Lung (tissue), 11 donors: ENCODE measurements at regions not wholly inside any gene's neighbourhood (a gene's known extent, or its start where the extent isn't known, plus 50 kb on each side); places are given as distances from the start of the nearest gene placed in this dataset.
"Not testable (repeated sequence)": the region's sequence is repeated elsewhere in the genome, so short reads cannot be mapped to it uniquely, and the experiment has no call there.

Source experiments
- ATAC-seq: fragments of 200-7000 bp; cut with Tn5 transposase; one replicate; pipeline ENCODE4 v1.9.1; 2020; ENCODE audit warnings: moderate number of reproducible peaks; ENCODE audit not compliant: insufficient read depth, low FRiP score
- DNase-seq, 3 donors: peaks; one replicate each; pipeline ENCODE4 v3.0.0-alpha.2; 2013 to 2017
- H3K27ac ChIP-seq, 2 donors: one replicate each; pipeline ENCODE4 v1.5.1; 2013; ENCODE audit warnings: mild to moderate bottlenecking in 2 of 2, moderate library complexity in 2 of 2, control low read depth in 1 of 2, inconsistent platforms in 1 of 2, low read depth in 1 of 2, low read length in 1 of 2
- H3K27me3 ChIP-seq, 3 donors: one replicate each; pipeline ENCODE4 v1.5.1; 2013; ENCODE audit warnings: low read length in 2 of 3; ENCODE audit not compliant: control insufficient read depth in 3 of 3, insufficient read depth in 3 of 3
- H3K36me3 ChIP-seq, 4 donors: one replicate each; pipeline ENCODE4 v1.5.1; 2013; ENCODE audit warnings: low read length in 4 of 4, mild to moderate bottlenecking in 1 of 4, moderate library complexity in 1 of 4; ENCODE audit not compliant: control insufficient read depth in 4 of 4, insufficient read depth in 4 of 4
- H3K4me1 ChIP-seq, 5 donors: one replicate each; pipeline ENCODE4 v1.5.1; 2013; ENCODE audit warnings: low read length in 5 of 5, mild to moderate bottlenecking in 2 of 5, moderate library complexity in 1 of 5; ENCODE audit not compliant: control insufficient read depth in 5 of 5, insufficient read depth in 5 of 5
- H3K4me3 ChIP-seq: one replicate; pipeline ENCODE4 v1.5.1; 2013; ENCODE audit warnings: mild to moderate bottlenecking, control low read depth, moderate library complexity
- H3K9ac ChIP-seq, 2 donors: one replicate each; pipeline ENCODE4 v1.5.1; 2013; ENCODE audit warnings: low read length in 2 of 2, control low read depth in 1 of 2; ENCODE audit not compliant: insufficient read depth in 1 of 2
- H3K9me3 ChIP-seq, 4 donors: one replicate each; pipeline ENCODE4 v1.5.1; 2013; ENCODE audit warnings: low read length in 3 of 4, mild to moderate bottlenecking in 1 of 4, moderate library complexity in 1 of 4; ENCODE audit not compliant: control insufficient read depth in 4 of 4, insufficient read depth in 3 of 4
- CTCF ChIP-seq: IDR thresholded peaks from 2 replicates; pipeline ENCODE4 v1.5.1; 2012; ENCODE audit warnings: mild to moderate bottlenecking; ENCODE audit errors: control extremely low read depth, extremely low read depth
- WGBS, 2 donors: extraction: QIAGEN DNeasy Blood & Tissue Kit; methylation state at CpG; one replicate each; pipeline ENCODE4 v1.1.7; 2013; 5-methylcytosine and 5-hydroxymethylcytosine counted together
- donor health status: control.
- donor health status: control.
- donor health status: Bipolar disorder and iron deficiency.
- donor health status: healthy.
- donor health status: DM: yes; HTN: yes; CAD: no.

GRCh38 chr9:29625931-29626330, 2052.7 kb upstream of the C9orf72 start:
- no peak overlapping the region for H3K27ac ChIP-seq
- WGBS, 2 donors = 54 to 63% methylated on average over 3 of the region's 3 CpGs
- H3K9ac ChIP-seq = no peak overlapping the region
- no peaks in the 10 kb centered on the region for H3K36me3 ChIP-seq
- peaks cover 0 to 6% (median 0%) of the 10 kb centered on the region in 5 donors for H3K4me1 ChIP-seq
- DNase-seq = no peak
- ATAC-seq = no peak
- TF ChIP-seq CTCF = no peak
- no peak overlapping the region for H3K4me3 ChIP-seq
- no peaks in the 10 kb centered on the region for H3K27me3 ChIP-seq
- peaks cover 0 to 2% (median 0%) of the 10 kb centered on the region in 4 donors for H3K9me3 ChIP-seq

DNA sequence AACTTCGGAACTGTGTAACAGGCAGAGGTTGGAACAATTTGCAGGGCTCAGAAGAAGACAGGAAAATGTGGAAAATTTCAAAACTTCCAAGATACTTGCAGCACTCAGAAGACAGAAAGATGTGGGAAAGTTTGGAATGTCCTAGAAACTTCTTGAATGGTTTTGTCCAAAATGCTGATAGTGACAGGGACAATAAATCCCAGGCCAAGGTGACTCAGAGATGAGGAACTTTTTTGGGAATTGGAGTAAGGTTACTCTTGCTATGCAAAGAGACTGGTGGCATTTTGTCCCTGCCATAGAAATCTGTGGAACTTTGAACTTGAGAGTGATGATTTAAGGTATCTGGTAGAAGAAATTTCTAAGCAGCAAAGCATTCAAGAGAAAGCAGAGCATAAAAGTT, 2055.6 kb upstream of the C9orf72 start:
- H3K27ac ChIP-seq, H3K4me1 ChIP-seq, ATAC-seq, H3K4me3 ChIP-seq, H3K27me3 ChIP-seq, H3K9ac ChIP-seq, H3K9me3 ChIP-seq, DNase-seq, H3K36me3 ChIP-seq: not testable (repeated sequence)
- 72 to 76% methylated on average over 1 of the region's 1 CpG for WGBS, 2 donors

DNA sequence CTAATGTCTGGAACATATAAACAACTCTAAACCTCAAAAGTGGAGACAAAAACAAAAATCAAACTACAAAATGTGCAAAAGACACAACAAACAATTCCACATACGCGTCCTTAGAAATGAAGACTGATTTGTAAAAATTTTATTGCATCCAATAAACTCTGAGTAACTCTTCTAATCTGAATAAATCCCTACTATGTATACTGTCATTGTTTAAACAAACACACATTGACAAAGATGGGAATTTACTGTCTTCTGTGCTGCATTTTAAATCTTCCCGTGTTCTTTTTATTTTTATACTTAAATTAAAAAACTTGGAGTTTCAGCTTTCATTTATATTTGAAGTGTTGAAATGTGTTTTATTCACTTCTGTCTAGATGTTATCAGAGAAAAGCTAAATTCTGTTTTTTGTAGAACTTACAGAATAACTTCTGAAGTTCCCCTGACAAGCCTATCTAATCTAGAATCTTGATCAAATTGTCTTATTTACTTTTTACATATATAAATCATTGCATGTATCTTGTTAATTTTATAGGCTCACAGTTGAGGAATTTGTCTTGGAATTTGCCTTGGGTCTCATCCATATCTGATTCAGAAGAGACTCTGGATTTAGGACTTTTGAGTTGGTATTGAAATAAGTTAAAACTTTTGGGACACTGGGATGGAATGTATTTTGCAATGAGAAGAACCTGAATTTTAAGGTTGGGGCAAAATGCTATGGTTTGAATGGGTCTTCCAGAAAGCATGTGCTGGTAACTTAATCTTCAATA, 2064.4 kb upstream of the C9orf72 start:
- 72 to 91% methylated on average over 3 of the region's 3 CpGs for WGBS, 2 donors
- peaks cover 0 to 4% (median 0%) of the 10 kb centered on the region in 4 donors for H3K9me3 ChIP-seq
- no peak for ATAC-seq
- no peaks in the 10 kb centered on the region for H3K4me1 ChIP-seq
- no peaks in the 10 kb centered on the region for H3K36me3 ChIP-seq
- no peak for DNase-seq
- H3K4me3 ChIP-seq = no peak overlapping the region
- no peak overlapping the region for H3K27ac ChIP-seq
- H3K9ac ChIP-seq = no peak overlapping the region
- no peak for TF ChIP-seq CTCF
- H3K27me3 ChIP-seq = no peaks in the 10 kb centered on the region

GRCh38 chr9:29640507-29640906, 2067.2 kb upstream of the C9orf72 start:
- WGBS, 2 donors = 76 to 90% methylated on average over 2 of the region's 2 CpGs
- no peaks in the 10 kb centered on the region for H3K4me1 ChIP-seq

More at GRCh38 chr9:29640507-29640906, 2067.2 kb upstream of the C9orf72 start:
- H3K9ac ChIP-seq = no peak overlapping the region
- no peak for DNase-seq
- no peak overlapping the region for H3K4me3 ChIP-seq
- H3K36me3 ChIP-seq = no peaks in the 10 kb centered on the region
- no peak overlapping the region for H3K27ac ChIP-seq
- no peaks in the 10 kb centered on the region for H3K27me3 ChIP-seq
- ATAC-seq = no peak
- H3K9me3 ChIP-seq = peaks cover 0 to 4% (median 0%) of the 10 kb centered on the region in 4 donors
- no peak for TF ChIP-seq CTCF
